Karpas-422 (cell line): ENCODE measurements at regions not wholly inside any gene's neighbourhood (a gene's known extent, or its start where the extent isn't known, plus 50 kb on each side); places are given as distances from the start of the nearest gene placed in this dataset.
"Not testable (repeated sequence)": the region's sequence is repeated elsewhere in the genome, so short reads cannot be mapped to it uniquely, and the experiment has no call there.

Source experiments
- DNase-seq: peaks from one replicate; pipeline ENCODE4 v3.0.0-alpha.2; 2015
- H2AFZ ChIP-seq: fragments of 200-600 bp; sonication (generic); 2 replicates; pipeline ENCODE4 v1.6.1; 2014; ENCODE audit warnings: antibody characterized with exemption, low read length, mixed read lengths
- H3K27ac ChIP-seq: fragments of 200-600 bp; sonication (generic); 2 replicates; pipeline ENCODE4 v1.5.1; 2014; ENCODE audit warnings: mild to moderate bottlenecking, low read length, moderate library complexity
- H3K27me3 ChIP-seq: fragments of 200-600 bp; sonication (generic); 2 replicates; pipeline ENCODE4 v1.6.1; 2014; ENCODE audit warnings: low read length, mixed read lengths
- H3K36me3 ChIP-seq: fragments of 200-600 bp; sonication (generic); 2 replicates; pipeline ENCODE4 v1.6.1; 2014; ENCODE audit warnings: low read length, mixed read lengths; ENCODE audit not compliant: insufficient read depth
- H3K4me1 ChIP-seq: fragments of 200-600 bp; sonication (generic); 2 replicates; pipeline ENCODE4 v1.6.1; 2014; ENCODE audit warnings: mild to moderate bottlenecking, low read length, mixed read lengths
- H3K4me2 ChIP-seq: fragments of 200-600 bp; sonication (generic); 2 replicates; pipeline ENCODE4 v1.6.1; 2014; ENCODE audit warnings: low read length, low read depth, mild to moderate bottlenecking; ENCODE audit not compliant: poor library complexity, severe bottlenecking
- H3K4me3 ChIP-seq: fragments of 200-600 bp; sonication (generic); 2 replicates; pipeline ENCODE4 v1.5.1; 2014; ENCODE audit warnings: mild to moderate bottlenecking, antibody characterized with exemption, low read length, mixed read lengths
- H3K79me2 ChIP-seq: fragments of 200-600 bp; sonication (generic); 2 replicates; pipeline ENCODE4 v1.6.1; 2014; ENCODE audit warnings: mild to moderate bottlenecking, low read length, mixed read lengths
- H3K9ac ChIP-seq: fragments of 200-600 bp; sonication (generic); 2 replicates; pipeline ENCODE4 v1.6.0; 2014; ENCODE audit warnings: low read length
- H3K9me2 ChIP-seq: fragments of 200-600 bp; sonication (generic), shearing (Covaris generic); replicated peaks from 2 replicates; pipeline ENCODE4 v1.6.0; 2014; ENCODE audit warnings: mild to moderate bottlenecking, low read length, moderate library complexity; ENCODE audit not compliant: insufficient read depth
- H3K9me3 ChIP-seq: fragments of 300-700, 200-600 bp; sonication (generic); 2 replicates; pipeline ENCODE4 v1.6.1; 2014; ENCODE audit warnings: low read length, mixed read lengths
- H4K20me1 ChIP-seq: fragments of 200-600 bp; sonication (generic); 2 replicates; pipeline ENCODE4 v1.6.1; 2014; ENCODE audit warnings: mild to moderate bottlenecking, antibody characterized with exemption, low read length, low read depth; ENCODE audit not compliant: insufficient read depth

DNA sequence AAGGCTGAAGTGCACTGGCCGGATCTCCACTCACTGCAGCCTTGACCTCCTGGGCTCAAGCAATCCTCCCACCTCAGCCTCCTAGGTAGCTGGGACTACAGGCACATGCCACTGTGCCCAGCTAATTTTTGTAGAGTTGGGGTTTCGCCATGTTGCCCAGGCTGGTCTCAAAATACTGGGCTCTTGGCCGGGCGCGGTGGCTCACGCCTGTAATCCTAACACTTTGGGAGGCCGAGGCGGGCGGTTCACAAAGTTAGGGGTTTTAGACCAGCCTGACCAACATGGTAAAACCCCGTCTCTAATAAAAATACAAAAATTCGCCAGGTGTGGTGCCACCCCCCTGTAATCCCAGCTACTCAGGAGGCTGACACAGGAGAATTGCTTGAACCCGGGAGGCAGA lies 210.2 kb upstream of the ANKRD50 start:
- not testable (repeated sequence) for H3K4me1 ChIP-seq, H3K9me2 ChIP-seq, H2AFZ ChIP-seq, H3K36me3 ChIP-seq, H3K4me2 ChIP-seq, DNase-seq, H3K27ac ChIP-seq, H3K79me2 ChIP-seq, H3K4me3 ChIP-seq, H4K20me1 ChIP-seq, H3K9ac ChIP-seq, H3K9me3 ChIP-seq, H3K27me3 ChIP-seq

DNA sequence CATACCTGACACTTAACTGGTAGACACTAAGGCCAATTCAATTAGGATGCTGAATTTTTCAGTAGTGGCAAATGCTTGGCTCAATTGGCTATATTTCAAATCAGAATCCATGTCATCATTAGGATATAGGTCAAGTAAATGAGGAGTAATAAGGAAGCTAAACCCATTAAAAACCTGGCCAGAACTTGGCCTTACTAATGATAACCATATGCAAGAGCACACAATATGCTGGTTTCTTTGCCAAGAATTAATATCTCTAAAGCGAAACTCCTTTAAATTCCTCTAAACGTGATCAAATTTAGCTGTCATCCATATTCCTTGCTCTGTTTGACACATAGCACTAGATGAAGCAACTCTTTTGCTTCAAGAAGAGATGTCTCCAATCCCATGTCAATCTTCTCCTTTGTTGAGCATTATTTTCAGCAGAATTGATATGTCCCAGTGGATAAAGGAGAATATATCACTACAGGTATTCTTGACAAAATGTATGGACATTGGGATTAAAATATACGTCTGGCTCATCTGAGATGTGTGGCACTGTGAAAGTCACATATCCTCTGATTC lies 206.1 kb upstream of the ANKRD50 start:
- Histone ChIP-seq H3K79me2 (no peaks in the 10 kb centered on the region), H3K4me1 (no peaks in the 10 kb centered on the region), H3K36me3 (no peaks in the 10 kb centered on the region), H2AFZ (no peak overlapping the region), H3K9me2 (no peaks in the 10 kb centered on the region), H3K4me2 (no peak overlapping the region), H3K27ac (no peak overlapping the region), H3K9me3 (peaks cover 5% of the 10 kb centered on the region), H3K9ac (no peak overlapping the region), H4K20me1 (no peaks in the 10 kb centered on the region), H3K27me3 (no peaks in the 10 kb centered on the region), H3K4me3 (no peak overlapping the region)
- DNase-seq: no peak

- Histone ChIP-seq H3K27me3 (no peaks in the 10 kb centered on the region), H3K79me2 (no peaks in the 10 kb centered on the region), H3K9ac (no peak overlapping the region), H4K20me1 (no peaks in the 10 kb centered on the region), H3K9me3 (peaks cover 13% of the 10 kb centered on the region), H3K4me3 (no peak overlapping the region), H3K36me3 (no peaks in the 10 kb centered on the region), H2AFZ (no peak overlapping the region), H3K4me2 (no peak overlapping the region), H3K27ac (no peak overlapping the region), H3K4me1 (no peaks in the 10 kb centered on the region), H3K9me2 (no peaks in the 10 kb centered on the region; the same call in 1 of the 2 replicates)
- DNase-seq: no peak
These were observed 202.5 kb upstream of the ANKRD50 start for GRCh38 chr4:124915073-124915472.

DNA sequence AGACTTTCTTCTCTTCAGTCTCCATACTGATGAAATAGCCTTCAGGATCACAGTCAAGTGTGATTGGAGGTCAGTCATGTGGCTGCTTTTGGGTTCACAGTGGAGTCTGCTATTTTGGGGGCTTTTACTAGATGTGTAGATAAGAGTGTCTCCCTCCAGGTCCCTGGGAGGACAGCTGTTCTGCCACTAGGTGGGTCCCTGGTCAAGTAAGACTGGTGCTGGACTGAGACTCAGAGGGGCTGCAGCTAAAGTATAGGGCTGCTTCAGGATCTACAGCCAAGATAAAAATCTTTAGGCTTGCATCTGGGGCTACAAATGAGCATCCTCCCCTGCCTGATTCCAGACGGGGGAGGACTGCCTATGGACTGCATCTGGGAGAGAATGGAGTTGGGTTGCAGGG lies 200.7 kb upstream of the ANKRD50 start:
- H3K9me3 ChIP-seq: peaks cover 17% of the 10 kb centered on the region
- H3K79me2 ChIP-seq: no peaks in the 10 kb centered on the region
- no peaks in the 10 kb centered on the region for H3K27me3 ChIP-seq
- H3K36me3 ChIP-seq: no peaks in the 10 kb centered on the region
- H3K27ac ChIP-seq: no peak overlapping the region
- no peak overlapping the region for H3K4me2 ChIP-seq
- no peak overlapping the region for H2AFZ ChIP-seq
- H3K4me1 ChIP-seq: no peaks in the 10 kb centered on the region
- no peaks in the 10 kb centered on the region; the same call in 1 of the 2 replicates for H3K9me2 ChIP-seq
- no peak overlapping the region for H3K9ac ChIP-seq
- no peak for DNase-seq
- H4K20me1 ChIP-seq: no peaks in the 10 kb centered on the region
- no peak overlapping the region for H3K4me3 ChIP-seq

DNA sequence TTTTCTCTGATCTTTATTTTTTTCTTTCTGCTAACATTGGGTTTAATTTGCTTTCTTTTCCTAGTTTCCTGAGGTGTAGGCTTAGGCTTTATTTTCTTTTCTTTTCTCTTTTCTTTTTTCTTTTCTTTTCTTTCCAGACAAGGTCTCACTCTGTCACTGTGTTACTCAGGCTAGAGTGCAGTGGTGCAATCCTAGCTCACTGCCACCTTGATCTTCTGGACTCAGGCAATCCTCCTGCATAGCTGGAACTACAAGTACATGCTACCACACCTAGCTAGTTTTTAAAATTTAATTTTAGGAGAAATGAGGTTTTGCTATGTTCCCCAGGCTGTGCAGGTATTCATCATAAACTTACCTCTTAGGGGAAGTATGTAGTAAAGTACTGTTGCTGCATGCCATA lies 197.8 kb upstream of the ANKRD50 start:
- peaks cover 17% of the 10 kb centered on the region for H3K9me3 ChIP-seq
- no peak overlapping the region for H2AFZ ChIP-seq
- no peaks in the 10 kb centered on the region for H3K36me3 ChIP-seq
- no peaks in the 10 kb centered on the region; the same call in 1 of the 2 replicates for H3K9me2 ChIP-seq
- no peaks in the 10 kb centered on the region for H3K27me3 ChIP-seq
- H4K20me1 ChIP-seq: no peaks in the 10 kb centered on the region
- H3K4me1 ChIP-seq: no peaks in the 10 kb centered on the region
- DNase-seq: no peak
- no peak overlapping the region for H3K9ac ChIP-seq
- no peak overlapping the region for H3K27ac ChIP-seq
- H3K79me2 ChIP-seq: no peaks in the 10 kb centered on the region
- no peak overlapping the region for H3K4me2 ChIP-seq
- no peak overlapping the region for H3K4me3 ChIP-seq

DNA sequence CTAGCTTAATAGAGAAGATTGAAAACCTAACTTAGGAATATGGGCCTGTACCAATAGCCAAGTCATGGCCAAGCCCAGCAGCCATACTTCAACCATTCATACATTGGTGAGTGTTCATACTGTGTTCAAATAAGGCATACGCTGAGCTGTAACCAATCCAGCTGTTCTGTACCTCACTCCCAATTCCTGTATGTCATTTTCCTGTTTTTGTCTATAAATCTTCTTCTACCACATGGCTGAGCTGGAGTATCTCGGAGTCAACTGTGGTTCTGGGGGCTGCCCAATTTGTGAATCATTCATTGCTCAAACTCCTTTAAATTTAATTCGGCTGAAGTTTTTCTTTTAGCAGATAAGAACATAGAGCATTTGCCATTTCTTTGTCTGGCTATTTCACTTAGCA lies 195.3 kb upstream of the ANKRD50 start:
- no peak overlapping the region for H3K4me2 ChIP-seq
- no peaks in the 10 kb centered on the region for H3K27me3 ChIP-seq
- no peaks in the 10 kb centered on the region; the same call in 1 of the 2 replicates for H3K9me2 ChIP-seq
- H3K9me3 ChIP-seq: peaks cover 11% of the 10 kb centered on the region
- no peak overlapping the region for H3K9ac ChIP-seq
- no peaks in the 10 kb centered on the region for H3K36me3 ChIP-seq
- no peak for DNase-seq
- no peaks in the 10 kb centered on the region for H3K4me1 ChIP-seq
- no peak overlapping the region for H3K4me3 ChIP-seq
- H3K79me2 ChIP-seq: no peaks in the 10 kb centered on the region
- no peaks in the 10 kb centered on the region for H4K20me1 ChIP-seq
- no peak overlapping the region for H2AFZ ChIP-seq
- no peak overlapping the region for H3K27ac ChIP-seq

DNA sequence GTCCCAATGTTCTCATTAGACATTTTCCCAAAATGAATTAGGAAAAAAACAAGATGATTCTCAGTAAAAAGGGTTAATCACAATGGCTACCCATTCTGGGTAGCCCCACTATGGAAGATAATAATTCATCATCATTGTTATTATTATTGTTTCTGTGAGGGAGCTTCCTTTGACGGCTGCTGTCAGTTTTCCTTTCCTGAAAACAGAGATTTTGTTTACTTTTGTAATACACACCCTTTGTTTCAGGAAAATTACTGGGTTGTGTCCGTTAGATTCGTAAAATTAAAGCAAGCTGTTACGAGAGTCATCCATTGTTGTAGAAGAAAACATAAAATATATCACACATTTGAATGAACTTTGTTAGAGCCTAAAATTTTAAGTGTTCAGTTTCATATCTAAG lies 192.9 kb upstream of the ANKRD50 start:
- no peak overlapping the region for H2AFZ ChIP-seq
- no peaks in the 10 kb centered on the region for H3K36me3 ChIP-seq
- H3K4me2 ChIP-seq: no peak overlapping the region

GRCh38 chr4:124904723-124905388 lies 192.3 kb upstream of the ANKRD50 start:
- Histone ChIP-seq H3K9me2 (no peaks in the 10 kb centered on the region), H3K9ac (no peak overlapping the region), H2AFZ (no peak overlapping the region), H3K36me3 (no peaks in the 10 kb centered on the region), H3K27me3 (no peaks in the 10 kb centered on the region), H3K4me1 (no peaks in the 10 kb centered on the region), H3K9me3 (peaks cover 3% of the 10 kb centered on the region; the same call in 1 of the 2 replicates), H3K4me3 (no peak overlapping the region), H3K27ac (no peak overlapping the region), H3K79me2 (no peaks in the 10 kb centered on the region), H3K4me2 (no peak overlapping the region), H4K20me1 (no peaks in the 10 kb centered on the region)
- DNase-seq: no peak

More for the DNA sequence above, 192.9 kb upstream of the ANKRD50 start:
- no peak overlapping the region for H3K4me3 ChIP-seq
- H3K27me3 ChIP-seq: no peaks in the 10 kb centered on the region
- H3K9ac ChIP-seq: no peak overlapping the region
- H3K4me1 ChIP-seq: no peaks in the 10 kb centered on the region
- H3K79me2 ChIP-seq: no peaks in the 10 kb centered on the region
- no peak for DNase-seq
- H3K9me3 ChIP-seq: peaks cover 7% of the 10 kb centered on the region; the same call in 1 of the 2 replicates
- H3K27ac ChIP-seq: no peak overlapping the region
- no peaks in the 10 kb centered on the region for H4K20me1 ChIP-seq
- H3K9me2 ChIP-seq: no peaks in the 10 kb centered on the region; the same call in 1 of the 2 replicates
